K562 (cell line): ENCODE measurements at regions not wholly inside any gene's neighbourhood (a gene's known extent, or its start where the extent isn't known, plus 50 kb on each side); places are given as distances from the start of the nearest gene placed in this dataset.

Experiments
- ATAC-seq: fragments of 200-7000 bp; cut with Tn5 transposase; 3 replicates; pipeline ENCODE4 v1.9.1; 2020; ENCODE audit warnings: moderate library complexity
- BruUV-seq: library from RNA; stranded (reverse); fragments of 400-500 nt; replicated peaks from 2 replicates; lab custom pipeline; 2021; lab: Mats Ljungman, UMichigan
- CTCF ChIA-PET: fragments of 300-600 bp; formaldehyde crosslinking; extraction: SDS; loops from one replicate; lab custom pipeline; 2021; ENCODE audit warnings: low intra/inter-chr PET ratio; lab: Yijun Ruan, JAX
- POLR2A ChIA-PET: fragments of 300-600, 350-650 bp; sonication (Branson Sonifier 250); formaldehyde crosslinking; extraction: SDS; loops from one replicate; lab custom pipeline; 2021; ENCODE audit warnings: antibody characterized with exemption, inconsistent platforms; lab: Yijun Ruan, JAX
- DNase-seq, 4 experiments: peaks; one replicate each; pipeline versions ENCODE4 v3.0.0 to v3.0.0-alpha.2; 2011 to 2018; ENCODE audit warnings: low spot score in 3 of 4, mixed read lengths in 3 of 4; ENCODE audit errors: extremely low read depth in 1 of 4
- FAIRE-seq: peaks from 2 replicates; lab custom pipeline; 2011; peaks lifted over from hg19 to GRCh38; lab: Jason Lieb, UNC
- H2AFZ ChIP-seq: 2 replicates; pipeline ENCODE4 v1.6.0; 2011; ENCODE audit warnings: low read depth, low read length, control low read depth, inconsistent platforms
- H3K27ac ChIP-seq: fragments of 200-600 bp; 3 replicates; pipeline ENCODE4 v1.8.0; 2011; ENCODE audit warnings: low read depth, mild to moderate bottlenecking, control low read depth, inconsistent platforms, low read length, moderate library complexity, mixed read lengths; ENCODE audit errors: extremely low read depth
- H3K27me3 ChIP-seq, 2 experiments: fragments of 300-600 bp in 1 of 2; 2 replicates in 1 of 2; 3 replicates in 1 of 2; pipeline versions ENCODE4 v1.6.0 to v1.8.0; 2011; ENCODE audit warnings: inconsistent platforms in 2 of 2, low read length in 2 of 2, mild to moderate bottlenecking in 1 of 2, mixed read lengths in 1 of 2, moderate library complexity in 1 of 2; ENCODE audit not compliant: control insufficient read depth in 2 of 2, insufficient read depth in 2 of 2
- H3K36me3 ChIP-seq: fragments of 300-600 bp; 3 replicates; pipeline ENCODE4 v1.8.0; 2011; ENCODE audit warnings: mild to moderate bottlenecking, low read length, inconsistent platforms; ENCODE audit not compliant: control insufficient read depth, insufficient read depth
- H3K4me1 ChIP-seq, 2 experiments: fragments of 200-600 bp in 1 of 2; replicated peaks in 1 of 2; 2 replicates in 1 of 2; 3 replicates in 1 of 2; pipeline versions ENCODE4 v1.5.1 to v1.8.0; 2011; ENCODE audit warnings: inconsistent platforms in 2 of 2, low read length in 2 of 2, mild to moderate bottlenecking in 1 of 2, mixed read lengths in 1 of 2, moderate library complexity in 1 of 2; ENCODE audit not compliant: control insufficient read depth in 2 of 2, insufficient read depth in 2 of 2
- H3K4me2 ChIP-seq: 2 replicates; pipeline ENCODE4 v1.6.1; 2011; ENCODE audit warnings: low read length, control low read depth, inconsistent platforms, mixed read lengths; ENCODE audit not compliant: insufficient read depth
- H3K4me3 ChIP-seq: fragments of 200-600 bp; sonication (generic), shearing (Covaris generic); 2 replicates; pipeline ENCODE4 v1.5.1; 2016; ENCODE audit warnings: control low read depth, inconsistent platforms
- H3K79me2 ChIP-seq: fragments of 200-600 bp; 3 replicates; pipeline ENCODE4 v1.8.0; 2011; ENCODE audit warnings: low read length, inconsistent platforms; ENCODE audit not compliant: control insufficient read depth, insufficient read depth
- H3K9ac ChIP-seq, 2 experiments: 2 replicates each; pipeline versions ENCODE4 v1.6.0 to v1.6.1; 2011; ENCODE audit warnings: low read depth in 2 of 2, low read length in 2 of 2, control low read depth in 1 of 2, inconsistent platforms in 1 of 2, mild to moderate bottlenecking in 1 of 2, mixed read lengths in 1 of 2; ENCODE audit not compliant: insufficient read depth in 1 of 2
- H3K9me1 ChIP-seq: one replicate; pipeline ENCODE4 v1.6.0; 2011; ENCODE audit warnings: inconsistent platforms, mild to moderate bottlenecking, low read length, moderate library complexity; ENCODE audit not compliant: control insufficient read depth, insufficient read depth
- H3K9me3 ChIP-seq: replicated peaks from 2 replicates; pipeline ENCODE4 v1.5.1; 2011; ENCODE audit warnings: low read depth, low read length, inconsistent platforms; ENCODE audit not compliant: control insufficient read depth, insufficient read depth
- H4K20me1 ChIP-seq: replicated peaks from 2 replicates; pipeline ENCODE4 v1.6.1; 2011; ENCODE audit warnings: low read length, inconsistent platforms, mixed read lengths; ENCODE audit not compliant: control insufficient read depth, insufficient read depth
- CCAR2 ChIP-seq: fragments of 200-400 bp; formaldehyde crosslinking; IDR thresholded peaks from 2 replicates; pipeline ENCODE4 v1.6.1; 2017; ENCODE audit warnings: mild to moderate bottlenecking, low read depth, low read length
- CREB3 ChIP-seq: fragments of 450-650 bp; conservative IDR thresholded peaks from 2 replicates; pipeline ENCODE4 v1.6.1; 2016; ENCODE audit warnings: missing genetic modification characterization, low read depth, mild to moderate bottlenecking, missing compliant biosample characterization, moderate library complexity
- ELK1 ChIP-seq: sonication (generic); formaldehyde crosslinking; IDR thresholded peaks from 2 replicates; pipeline ENCODE4 v1.8.1; 2022; ENCODE audit warnings: missing genetic modification reagents
- EP400 ChIP-seq: fragments of 450-650 bp; IDR thresholded peaks from 2 replicates; pipeline ENCODE4 v1.6.1; 2017; ENCODE audit warnings: antibody characterized with exemption, mild to moderate bottlenecking, moderate library complexity
- HDAC8 ChIP-seq: fragments of 450-650 bp; IDR thresholded peaks from 2 replicates; pipeline ENCODE4 v1.6.1; 2016; ENCODE audit warnings: mild to moderate bottlenecking, missing genetic modification characterization, moderate library complexity, missing compliant biosample characterization
- STAT5B ChIP-seq: fragments of 250-450 bp; sonication (Bioruptor Pico); IDR thresholded peaks from 2 replicates; pipeline ENCODE4 v1.8.0; 2021; ENCODE audit warnings: mild to moderate bottlenecking, inconsistent platforms
- TCF15 ChIP-seq: fragments of 250-450 bp; sonication (Bioruptor Pico); IDR thresholded peaks from 2 replicates; pipeline ENCODE4 v1.8.0; 2022; ENCODE audit warnings: moderate library complexity, mild to moderate bottlenecking, inconsistent platforms
- TRIM28 ChIP-seq: fragments of 450-650 bp; IDR thresholded peaks from 2 replicates; pipeline ENCODE4 v1.6.1; 2017
- U2AF2 ChIP-seq: fragments of 200-400 bp; formaldehyde crosslinking; optimal IDR thresholded peaks from 2 replicates; pipeline ENCODE3; 2017; ENCODE audit warnings: low read depth, mild to moderate bottlenecking, low read length
- YBX1 ChIP-seq: fragments of 450-650 bp; IDR thresholded peaks from 2 replicates; pipeline ENCODE4 v1.7.1; 2016; ENCODE audit warnings: mild to moderate bottlenecking
- ZC3H4 ChIP-seq: sonication (generic); formaldehyde crosslinking; IDR thresholded peaks from 2 replicates; pipeline ENCODE4 v1.9.0; 2021; ENCODE audit warnings: missing genetic modification reagents, borderline replicate concordance
- ZC3H8 ChIP-seq: fragments of 450-650 bp; IDR thresholded peaks from 2 replicates; pipeline ENCODE4 v1.6.1; 2017
- ZNF165 ChIP-seq: fragments of 250-450 bp; sonication (Bioruptor Pico); IDR thresholded peaks from 2 replicates; pipeline ENCODE4 v1.4.0; 2020; ENCODE audit warnings: borderline replicate concordance
- ZNF174 ChIP-seq: fragments of 250-450 bp; sonication (Bioruptor Pico); IDR thresholded peaks from 2 replicates; pipeline ENCODE4 v1.4.0; 2020; ENCODE audit warnings: mild to moderate bottlenecking
- WGBS: fragments of 100-300 bp; shearing (Covaris generic); methylation state at CpG from one replicate; pipeline ENCODE4 v1.1.6; 2016; ENCODE audit warnings: low coverage, mixed read lengths; ENCODE audit not compliant: insufficient coverage; ENCODE audit errors: missing lambda C conversion rate; 5-methylcytosine and 5-hydroxymethylcytosine counted together
- in situ Hi-C: fragments of 300-500 bp; cut with MboI; formaldehyde crosslinking; loops from 4 replicates; pipeline ENCODE4 v1.15.0; 2018; ENCODE audit warnings: inconsistent platforms, mixed read lengths
- intact Hi-C: fragments of 100-400 bp; cut with micrococcal nuclease; formaldehyde crosslinking; loops from 2 replicates; pipeline ENCODE4 v1.14.2; 2022
- TF ChIP-seq, protein P1 (sequence below): IDR thresholded peaks from 3 replicates; pipeline ENCODE4 v1.6.1; 2011; ENCODE audit warnings: borderline replicate concordance, mild to moderate bottlenecking, moderate library complexity; ENCODE audit not compliant: insufficient read length; ENCODE audit errors: extremely low read depth
- TF ChIP-seq, protein P2 (sequence below), 2 experiments: IDR thresholded peaks; 2 replicates each; pipeline ENCODE4 v1.6.1; 2012; ENCODE audit warnings: improper control_type of control experiment in 2 of 2, low read depth in 2 of 2, low read length in 2 of 2, borderline replicate concordance in 1 of 2

DNA sequence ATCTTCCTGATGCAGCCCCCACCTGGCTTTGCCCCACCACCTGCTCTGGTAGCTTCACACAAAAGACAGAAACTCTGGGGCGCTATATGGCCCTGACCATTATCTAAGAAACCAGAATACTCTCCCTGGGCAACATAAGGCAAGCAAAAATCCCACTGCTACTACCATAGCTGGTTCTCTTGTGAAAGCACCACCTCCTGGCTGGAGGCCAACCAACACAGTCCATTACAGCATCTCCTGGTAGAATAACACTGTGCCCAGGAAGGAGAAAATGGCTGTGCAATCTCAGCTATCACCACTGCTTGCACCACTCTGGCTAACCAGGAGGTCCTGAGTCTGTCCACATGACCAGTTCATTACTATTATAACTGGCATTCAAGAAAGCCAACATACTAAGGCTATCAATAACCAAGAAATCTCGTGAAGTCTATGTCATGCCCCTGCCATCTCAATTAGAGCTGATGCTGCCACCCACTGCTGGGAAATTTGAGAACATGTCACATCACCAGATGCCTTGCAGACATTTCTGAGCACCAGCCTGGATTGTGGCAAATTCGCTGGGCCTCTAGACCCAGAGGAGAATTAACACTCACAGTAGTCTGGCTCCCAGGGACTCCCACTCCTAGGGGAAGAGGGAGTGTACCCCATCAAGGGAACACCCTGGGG lies 1114.8 kb downstream of the ROBO2 start:
- no TSS peak for BruUV-seq
- no peaks in the 10 kb centered on the region for H3K36me3 ChIP-seq
- in situ Hi-C loops = no loop called here
- no peak overlapping the region for H3K27ac ChIP-seq
- H3K27me3 ChIP-seq = no peaks in the 10 kb centered on the region
- DNase-seq = no peak
- WGBS = 0% methylated on average over 2 of the region's 3 CpGs
- no peak overlapping the region for H3K4me2 ChIP-seq
- no peaks in the 10 kb centered on the region for H3K79me2 ChIP-seq
- FAIRE-seq = no peak
- no peaks in the 10 kb centered on the region for H3K9me3 ChIP-seq
- CTCF ChIA-PET = no interaction called here
- H3K9ac ChIP-seq = no peak overlapping the region
- H2AFZ ChIP-seq = no peak overlapping the region
- ATAC-seq = no peak
- POLR2A ChIA-PET = no interaction called here
- intact Hi-C loops = no loop called here
- H3K4me1 ChIP-seq = no peaks in the 10 kb centered on the region
- H3K9me1 ChIP-seq = no peaks in the 10 kb centered on the region
- no peak overlapping the region for H3K4me3 ChIP-seq
- H4K20me1 ChIP-seq = no peaks in the 10 kb centered on the region
- TF ChIP-seq, protein P1, sequence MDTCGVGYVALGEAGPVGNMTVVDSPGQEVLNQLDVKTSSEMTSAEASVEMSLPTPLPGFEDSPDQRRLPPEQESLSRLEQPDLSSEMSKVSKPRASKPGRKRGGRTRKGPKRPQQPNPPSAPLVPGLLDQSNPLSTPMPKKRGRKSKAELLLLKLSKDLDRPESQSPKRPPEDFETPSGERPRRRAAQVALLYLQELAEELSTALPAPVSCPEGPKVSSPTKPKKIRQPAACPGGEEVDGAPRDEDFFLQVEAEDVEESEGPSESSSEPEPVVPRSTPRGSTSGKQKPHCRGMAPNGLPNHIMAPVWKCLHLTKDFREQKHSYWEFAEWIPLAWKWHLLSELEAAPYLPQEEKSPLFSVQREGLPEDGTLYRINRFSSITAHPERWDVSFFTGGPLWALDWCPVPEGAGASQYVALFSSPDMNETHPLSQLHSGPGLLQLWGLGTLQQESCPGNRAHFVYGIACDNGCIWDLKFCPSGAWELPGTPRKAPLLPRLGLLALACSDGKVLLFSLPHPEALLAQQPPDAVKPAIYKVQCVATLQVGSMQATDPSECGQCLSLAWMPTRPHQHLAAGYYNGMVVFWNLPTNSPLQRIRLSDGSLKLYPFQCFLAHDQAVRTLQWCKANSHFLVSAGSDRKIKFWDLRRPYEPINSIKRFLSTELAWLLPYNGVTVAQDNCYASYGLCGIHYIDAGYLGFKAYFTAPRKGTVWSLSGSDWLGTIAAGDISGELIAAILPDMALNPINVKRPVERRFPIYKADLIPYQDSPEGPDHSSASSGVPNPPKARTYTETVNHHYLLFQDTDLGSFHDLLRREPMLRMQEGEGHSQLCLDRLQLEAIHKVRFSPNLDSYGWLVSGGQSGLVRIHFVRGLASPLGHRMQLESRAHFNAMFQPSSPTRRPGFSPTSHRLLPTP = no peak
- TF ChIP-seq, protein P2, sequence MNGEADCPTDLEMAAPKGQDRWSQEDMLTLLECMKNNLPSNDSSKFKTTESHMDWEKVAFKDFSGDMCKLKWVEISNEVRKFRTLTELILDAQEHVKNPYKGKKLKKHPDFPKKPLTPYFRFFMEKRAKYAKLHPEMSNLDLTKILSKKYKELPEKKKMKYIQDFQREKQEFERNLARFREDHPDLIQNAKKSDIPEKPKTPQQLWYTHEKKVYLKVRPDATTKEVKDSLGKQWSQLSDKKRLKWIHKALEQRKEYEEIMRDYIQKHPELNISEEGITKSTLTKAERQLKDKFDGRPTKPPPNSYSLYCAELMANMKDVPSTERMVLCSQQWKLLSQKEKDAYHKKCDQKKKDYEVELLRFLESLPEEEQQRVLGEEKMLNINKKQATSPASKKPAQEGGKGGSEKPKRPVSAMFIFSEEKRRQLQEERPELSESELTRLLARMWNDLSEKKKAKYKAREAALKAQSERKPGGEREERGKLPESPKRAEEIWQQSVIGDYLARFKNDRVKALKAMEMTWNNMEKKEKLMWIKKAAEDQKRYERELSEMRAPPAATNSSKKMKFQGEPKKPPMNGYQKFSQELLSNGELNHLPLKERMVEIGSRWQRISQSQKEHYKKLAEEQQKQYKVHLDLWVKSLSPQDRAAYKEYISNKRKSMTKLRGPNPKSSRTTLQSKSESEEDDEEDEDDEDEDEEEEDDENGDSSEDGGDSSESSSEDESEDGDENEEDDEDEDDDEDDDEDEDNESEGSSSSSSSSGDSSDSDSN (IDR thresholded peaks at IDR 0.05; ENCODE audit: borderline replicate concordance in 1 of 2, low read depth in 2 of 2, low read length in 2 of 2) = no peak
- TF ChIP-seq STAT5B (CRISPR knock-in tag) (no peak), CREB3 (tag) (no peak), ZC3H8 (no peak), TCF15 (no peak), ELK1 (CRISPR knock-in tag) (no peak), ZNF174 (CRISPR knock-in tag) (no peak), ZNF165 (CRISPR knock-in tag) (no peak), ZC3H4 (no peak), HDAC8 (tag) (no peak), CCAR2 (no peak), TRIM28 (no peak), YBX1 (no peak), U2AF2 (no peak), EP400 (no peak)
